Common myeloid progenitor, CD34-positive (primary cell): ENCODE measurements at regions not wholly inside any gene's neighbourhood (a gene's known extent, or its start where the extent isn't known, plus 50 kb on each side); places are given as distances from the start of the nearest gene placed in this dataset.

ENCODE experiments used
- CTCF ChIA-PET: fragments of 350-600 bp; sonication (Branson Sonifier 250); formaldehyde crosslinking; loops from one replicate; lab custom pipeline; 2021; ENCODE audit warnings: antibody characterized with exemption; lab: Charles Lee
- POLR2A ChIA-PET: fragments of 350-600 bp; sonication (Branson Sonifier 250); formaldehyde crosslinking; loops from one replicate; lab custom pipeline; 2021; ENCODE audit warnings: antibody characterized with exemption; lab: Charles Lee
- DNase-seq, 3 donors: peaks; one replicate each; pipeline versions ENCODE4 v3.0.0 to v3.0.0-alpha.2; 2013
- H3K27ac ChIP-seq, 2 experiments: 1 replicate in 1 of 2; 2 replicates in 1 of 2; pipeline ENCODE4 v1.7.0; 2013; ENCODE audit warnings: inconsistent platforms in 2 of 2, low read length in 2 of 2, mild to moderate bottlenecking in 2 of 2, low read depth in 1 of 2, moderate library complexity in 1 of 2; ENCODE audit not compliant: severe bottlenecking in 2 of 2, insufficient read depth in 1 of 2, poor library complexity in 1 of 2
- H3K27me3 ChIP-seq, 5 experiments: replicated peaks in 2 of 5; 1 replicate in 3 of 5; 2 replicates in 2 of 5; pipeline versions ENCODE4 v1.6.1 to v1.7.0; 2013; ENCODE audit warnings: low read length in 4 of 5, mild to moderate bottlenecking in 2 of 5, moderate library complexity in 2 of 5, inconsistent platforms in 1 of 5; ENCODE audit not compliant: insufficient read depth in 5 of 5, control insufficient read depth in 4 of 5
- H3K36me3 ChIP-seq, 4 experiments: 1 replicate in 2 of 4; 2 replicates in 2 of 4; pipeline versions ENCODE4 v1.6.1 to v1.7.0; 2013; ENCODE audit warnings: low read length in 3 of 4, control low read depth in 1 of 4, mild to moderate bottlenecking in 1 of 4; ENCODE audit not compliant: control insufficient read depth in 4 of 4, insufficient read depth in 4 of 4
- H3K4me1 ChIP-seq, 4 experiments: 1 replicate in 3 of 4; 2 replicates in 1 of 4; pipeline versions ENCODE4 v1.6.1 to v1.7.1; 2013; ENCODE audit warnings: low read length in 3 of 4, mild to moderate bottlenecking in 3 of 4, control low read depth in 1 of 4, inconsistent platforms in 1 of 4, moderate library complexity in 1 of 4; ENCODE audit not compliant: control insufficient read depth in 4 of 4, insufficient read depth in 4 of 4; ENCODE audit errors: control extremely low read depth in 1 of 4
- H3K4me3 ChIP-seq, 7 experiments: 1 replicate in 4 of 7; 2 replicates in 3 of 7; pipeline versions ENCODE4 v1.5.1 to v1.7.0; 2013; ENCODE audit warnings: mild to moderate bottlenecking in 7 of 7, low read length in 6 of 7, moderate library complexity in 6 of 7, inconsistent platforms in 2 of 7, low read depth in 2 of 7, control low read depth in 1 of 7; ENCODE audit not compliant: insufficient read depth in 4 of 7, control insufficient read depth in 1 of 7; ENCODE audit errors: extremely low read depth in 1 of 7
- H3K9me3 ChIP-seq, 5 experiments: 1 replicate in 4 of 5; 2 replicates in 1 of 5; pipeline versions ENCODE4 v1.6.1 to v1.7.1; 2013; ENCODE audit warnings: low read length in 4 of 5, mild to moderate bottlenecking in 2 of 5, inconsistent platforms in 1 of 5, low read depth in 1 of 5, moderate library complexity in 1 of 5; ENCODE audit not compliant: control insufficient read depth in 4 of 5, insufficient read depth in 2 of 5; ENCODE audit errors: control extremely low read depth in 1 of 5
- WGBS: methylation state at CpG from one replicate; pipeline ENCODE4 v1.1.5; 2013; ENCODE audit not compliant: insufficient coverage; 5-methylcytosine and 5-hydroxymethylcytosine counted together

DNA sequence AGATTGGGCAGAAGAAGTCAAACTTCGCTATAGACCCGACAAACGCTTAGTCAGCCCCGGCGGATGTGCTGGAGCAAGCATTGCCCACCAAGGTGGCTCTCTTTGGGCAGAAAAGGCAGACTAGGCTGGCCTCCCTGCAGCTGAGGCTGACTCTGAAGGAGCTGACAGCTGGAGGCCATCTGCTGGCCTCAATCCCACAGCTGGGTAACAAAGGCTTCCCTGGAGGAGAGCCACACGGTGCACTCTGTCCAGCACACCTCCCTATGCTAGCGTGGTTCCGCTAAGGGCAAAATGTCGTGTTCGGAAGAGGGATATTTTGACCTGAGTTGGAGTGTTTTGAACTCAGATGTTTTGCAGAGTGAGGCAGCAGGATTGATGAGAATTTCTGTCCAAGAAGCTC, 103.5 kb upstream of the PTCH1 start:
- peaks cover 0 to 10% (median 2%) of the 10 kb centered on the region in 5 experiments for H3K27me3 ChIP-seq
- peaks cover 0 to 4% (median 0%) of the 10 kb centered on the region in 5 experiments for H3K9me3 ChIP-seq
- DNase-seq = no peak
- H3K27ac ChIP-seq = no peak overlapping the region
- ChIA-PET CTCF (no interaction called here), POLR2A (no interaction called here)
- H3K36me3 ChIP-seq = no peaks in the 10 kb centered on the region
- H3K4me3 ChIP-seq = no peak overlapping the region
- no peaks in the 10 kb centered on the region for H3K4me1 ChIP-seq
- 93% methylated on average over 10 of the region's 10 CpGs for WGBS

DNA sequence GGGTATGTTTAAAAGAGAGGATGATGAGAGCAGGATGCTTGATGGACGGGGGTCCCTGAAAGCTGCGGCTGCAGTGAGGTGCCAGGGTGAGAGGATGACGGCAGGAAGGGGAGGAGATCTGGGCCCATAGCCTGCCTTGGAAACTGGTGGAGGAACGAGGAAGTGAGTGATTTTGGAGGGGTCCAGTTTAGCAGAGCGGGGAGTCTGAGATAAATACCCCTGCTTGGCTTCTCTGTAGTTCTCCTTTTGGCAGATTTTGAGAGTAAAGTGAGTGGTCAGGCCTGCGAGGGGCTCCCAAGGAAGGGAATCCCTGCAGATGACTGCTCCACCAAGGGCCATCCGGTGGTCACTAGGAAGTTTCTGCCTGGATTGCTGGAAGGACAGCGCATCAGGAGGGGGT, 98.5 kb upstream of the PTCH1 start:
- no peaks in the 10 kb centered on the region for H3K36me3 ChIP-seq
- 68% methylated on average over 8 of the region's 8 CpGs for WGBS
- H3K27ac ChIP-seq = no peak overlapping the region
- H3K4me3 ChIP-seq = no peak overlapping the region
- CTCF ChIA-PET = no interaction called here
- peaks cover 0 to 8% (median 2%) of the 10 kb centered on the region in 5 experiments for H3K9me3 ChIP-seq
- H3K27me3 ChIP-seq = peaks cover 0 to 23% (median 2%) of the 10 kb centered on the region in 5 experiments
- POLR2A ChIA-PET = no interaction called here
- no peak for DNase-seq
- no peaks in the 10 kb centered on the region for H3K4me1 ChIP-seq

- POLR2A ChIA-PET = no interaction called here
- Histone ChIP-seq H3K27me3 (peaks cover 0 to 23% (median 4%) of the 10 kb centered on the region in 5 experiments), H3K4me1 (no peaks in the 10 kb centered on the region), H3K4me3 (no peak overlapping the region), H3K9me3 (peaks cover 0 to 8% (median 2%) of the 10 kb centered on the region in 5 experiments), H3K27ac (no peak overlapping the region), H3K36me3 (no peaks in the 10 kb centered on the region)
- CTCF ChIA-PET = no interaction called here
- no CpG with 5 or more reads among the region's 3 CpGs for WGBS
- no peak for DNase-seq
These were observed 96.9 kb upstream of the PTCH1 start for GRCh38 chr9:95613670-95614069.

DNA sequence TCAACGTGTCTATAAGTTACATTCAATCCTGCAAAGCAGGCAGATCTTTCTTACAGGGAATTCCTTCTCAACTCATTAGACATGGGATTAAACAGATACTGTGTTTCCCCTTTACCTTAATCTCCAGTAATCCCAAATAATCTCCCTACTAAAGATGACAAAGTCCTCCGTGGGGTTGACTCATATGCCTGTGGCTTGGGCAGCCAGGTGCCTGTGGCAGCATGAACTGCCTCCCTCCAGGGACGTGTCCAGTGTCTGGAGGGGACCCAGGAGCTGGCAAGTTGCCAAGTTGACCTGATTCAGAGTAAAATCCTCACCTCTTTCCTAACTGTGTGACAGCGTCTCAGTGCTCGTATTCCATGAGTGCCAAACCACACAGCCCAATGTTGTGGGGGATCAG, 94.6 kb upstream of the PTCH1 start:
- Histone ChIP-seq H3K9me3 (peaks cover 0 to 8% (median 2%) of the 10 kb centered on the region in 5 experiments), H3K4me1 (no peaks in the 10 kb centered on the region), H3K27me3 (peaks cover 0 to 15% (median 2%) of the 10 kb centered on the region in 5 experiments), H3K36me3 (no peaks in the 10 kb centered on the region), H3K4me3 (no peak overlapping the region), H3K27ac (no peak overlapping the region)
- ChIA-PET CTCF (no interaction called here), POLR2A (no interaction called here)
- 91% methylated on average over 5 of the region's 5 CpGs for WGBS
- no peak for DNase-seq

GRCh38 chr9:95610006-95610785, 93.4 kb upstream of the PTCH1 start:
- H3K36me3 ChIP-seq = no peaks in the 10 kb centered on the region
- no peaks in the 10 kb centered on the region for H3K4me1 ChIP-seq
- H3K27me3 ChIP-seq = peaks cover 0 to 14% (median 2%) of the 10 kb centered on the region in 5 experiments
- WGBS = 93% methylated on average over 3 of the region's 16 CpGs
- ChIA-PET CTCF (no interaction called here), POLR2A (no interaction called here)
- no peak for DNase-seq
- H3K4me3 ChIP-seq = no peak overlapping the region
- peaks cover 0 to 8% (median 2%) of the 10 kb centered on the region in 5 experiments for H3K9me3 ChIP-seq
- H3K27ac ChIP-seq = no peak overlapping the region

GRCh38 chr9:95609426-95609825, 92.7 kb upstream of the PTCH1 start:
- H3K4me1 ChIP-seq = no peaks in the 10 kb centered on the region
- peaks cover 0 to 8% (median 2%) of the 10 kb centered on the region in 5 experiments for H3K9me3 ChIP-seq
- H3K27me3 ChIP-seq = peaks cover 0 to 11% (median 2%) of the 10 kb centered on the region in 5 experiments
- ChIA-PET CTCF (no interaction called here), POLR2A (no interaction called here)
- H3K27ac ChIP-seq = no peak overlapping the region
- no peak for DNase-seq
- no peaks in the 10 kb centered on the region for H3K36me3 ChIP-seq
- WGBS = 100% methylated on average over 7 of the region's 7 CpGs
- no peak overlapping the region for H3K4me3 ChIP-seq

GRCh38 chr9:95608341-95608740, 91.6 kb upstream of the PTCH1 start:
- 100% methylated on average over 1 of the region's 1 CpG for WGBS
- CTCF ChIA-PET = interaction anchor here (0.6 kb wide), 1 partner anchor 910 kb away, joined by 3 read pairs; no protein-coding TSS in a partner anchor
- no peaks in the 10 kb centered on the region for H3K9me3 ChIP-seq

More at GRCh38 chr9:95608341-95608740, 91.6 kb upstream of the PTCH1 start:
- Histone ChIP-seq H3K27me3 (peaks cover 0 to 4% (median 2%) of the 10 kb centered on the region in 5 experiments), H3K4me1 (no peaks in the 10 kb centered on the region), H3K4me3 (no peak overlapping the region), H3K27ac (no peak overlapping the region), H3K36me3 (no peaks in the 10 kb centered on the region)
- POLR2A ChIA-PET = no interaction called here
- no peak for DNase-seq
